Body of pancreas (tissue), 4 donors: ENCODE measurements at regions not wholly inside any gene's neighbourhood (a gene's known extent, or its start where the extent isn't known, plus 50 kb on each side); places are given as distances from the start of the nearest gene placed in this dataset.

Experiments used
- ATAC-seq: fragments of 150-250 bp; one replicate; pipeline ENCODE4 v1.9.1; 2016
- DNase-seq, 4 donors: peaks; one replicate each; pipeline ENCODE4 v3.0.0-alpha.2; 2019
- H3K27ac ChIP-seq, 4 donors: fragments of 200-600 bp; sonication (generic); 1 replicate in 3 of 4; 2 replicates in 1 of 4; pipeline versions ENCODE4 v1.5.1 to v1.6.1; 2016 to 2019; ENCODE audit warnings: mild to moderate bottlenecking in 1 of 4, mixed read lengths in 1 of 4, moderate library complexity in 1 of 4
- H3K27me3 ChIP-seq, 2 donors: fragments of 200-600 bp; sonication (generic); one replicate each; pipeline ENCODE4 v1.6.0; 2016; ENCODE audit warnings: mild to moderate bottlenecking in 1 of 2
- H3K36me3 ChIP-seq, 2 donors: fragments of 200-600 bp; sonication (generic); replicated peaks in 1 of 2; 2 replicates each; pipeline ENCODE4 v1.5.1; 2016; ENCODE audit warnings: low read depth in 2 of 2; ENCODE audit not compliant: insufficient read depth in 1 of 2
- H3K4me1 ChIP-seq: fragments of 200-600 bp; sonication (generic); one replicate; pipeline ENCODE4 v1.6.0; 2016
- H3K4me3 ChIP-seq, 2 donors: fragments of 200-600 bp; sonication (generic); 1 replicate in 1 of 2; 2 replicates in 1 of 2; pipeline ENCODE4 v1.5.1; 2016 to 2019
- H3K9me3 ChIP-seq, 3 donors: fragments of 200-600 bp; sonication (generic); 1 replicate in 2 of 3; 2 replicates in 1 of 3; pipeline ENCODE4 v1.5.1; 2016
- CTCF ChIP-seq, 7 experiments: fragments of 450-650 bp in 4 of 7; fragments of 200-600 bp in 3 of 7; sonication (generic) in 3 of 7; IDR thresholded peaks; one replicate each; pipeline ENCODE4 v1.5.1; 2016 to 2019; ENCODE audit warnings: antibody characterized with exemption in 7 of 7
- POLR2A ChIP-seq, 3 donors: fragments of 450-650 bp; IDR thresholded peaks; one replicate each; pipeline ENCODE4 v1.6.1; 2016; ENCODE audit warnings: antibody characterized with exemption in 3 of 3, mild to moderate bottlenecking in 2 of 3
- WGBS, 2 donors: methylation state at CpG; one replicate each; pipeline ENCODE4 v1.1.5; 2017; 5-methylcytosine and 5-hydroxymethylcytosine counted together
- intact Hi-C: fragments of 100-400 bp; cut with DNase I; formaldehyde crosslinking; loops from one replicate; pipeline ENCODE4 v1.15.1; 2023

- intact Hi-C loops = no loop called here
- Histone ChIP-seq H3K36me3 (no peaks in the 10 kb centered on the region), H3K27ac (peak overlapping the region in 1 of 4 donors; percentile 42), H3K9me3 (no peaks in the 10 kb centered on the region), H3K4me3 (no peak overlapping the region), H3K4me1 (peaks cover 5% of the 10 kb centered on the region), H3K27me3 (no peaks in the 10 kb centered on the region)
- TF ChIP-seq POLR2A (IDR thresholded peaks at IDR 0.05) = no peak
- no peak for TF ChIP-seq CTCF (IDR thresholded peaks at IDR 0.05)
- DNase-seq (peak in 2 of 4 donors; percentile 21 to 70), ATAC-seq (no peak)
- 64 to 68% methylated on average over 9 of the region's 9 CpGs for WGBS, 2 donors
Observed at GRCh38 chr1:182169203-182169602, 107.7 kb upstream of the ZNF648 start.

GRCh38 chr1:182166750-182167149, 105.2 kb upstream of the ZNF648 start:
- H3K36me3 ChIP-seq = no peaks in the 10 kb centered on the region
- H3K4me3 ChIP-seq = no peak overlapping the region
- no peaks in the 10 kb centered on the region for H3K4me1 ChIP-seq
- H3K9me3 ChIP-seq = no peaks in the 10 kb centered on the region
- H3K27ac ChIP-seq = no peak overlapping the region
- intact Hi-C loops = no loop called here
- no peak for TF ChIP-seq POLR2A (IDR thresholded peaks at IDR 0.05)
- TF ChIP-seq CTCF (IDR thresholded peaks at IDR 0.05) = no peak
- ATAC-seq (no peak), DNase-seq (no peak)
- H3K27me3 ChIP-seq = no peaks in the 10 kb centered on the region
- WGBS, 2 donors = 91 to 95% methylated on average over 1 of the region's 1 CpG

- H3K9me3 ChIP-seq = no peaks in the 10 kb centered on the region
- TF ChIP-seq POLR2A (IDR thresholded peaks at IDR 0.05) (no peak), CTCF (IDR thresholded peaks at IDR 0.05) (no peak)
- DNase-seq (no peak), ATAC-seq (no peak)
- no peaks in the 10 kb centered on the region for H3K4me1 ChIP-seq
- H3K27ac ChIP-seq = no peak overlapping the region
- H3K36me3 ChIP-seq = no peaks in the 10 kb centered on the region
- WGBS, 2 donors = 93 to 98% methylated on average over 5 of the region's 5 CpGs
- H3K4me3 ChIP-seq = no peak overlapping the region
- no peaks in the 10 kb centered on the region for H3K27me3 ChIP-seq
- intact Hi-C loops = no loop called here
Observed at GRCh38 chr1:182166321-182166720, 104.8 kb upstream of the ZNF648 start.

- H3K4me3 ChIP-seq = no peak overlapping the region
- peak overlapping the region in 2 of 4 donors; percentile 17 to 42 for H3K27ac ChIP-seq
- DNase-seq = no peak
- peak; percentile 30 for ATAC-seq
- no peak for TF ChIP-seq CTCF (IDR thresholded peaks at IDR 0.05)
- no peak for TF ChIP-seq POLR2A (IDR thresholded peaks at IDR 0.05)
- H3K9me3 ChIP-seq = no peaks in the 10 kb centered on the region
- H3K4me1 ChIP-seq = no peaks in the 10 kb centered on the region
- H3K27me3 ChIP-seq = no peaks in the 10 kb centered on the region
- H3K36me3 ChIP-seq = no peaks in the 10 kb centered on the region
- intact Hi-C loops = no loop called here
- 67 to 80% methylated on average over 2 of the region's 2 CpGs for WGBS, 2 donors
Observed at GRCh38 chr1:182164273-182164672, 102.8 kb upstream of the ZNF648 start.

- no peak overlapping the region for H3K4me3 ChIP-seq
- intact Hi-C loops = no loop called here
- DNase-seq (peak in 2 of 4 donors; percentile 8 to 24), ATAC-seq (peak; percentile 38)
- WGBS, 2 donors = 73 to 85% methylated on average over 5 of the region's 5 CpGs
- H3K27ac ChIP-seq = peak overlapping the region in 2 of 4 donors; percentile 17 to 42
- no peaks in the 10 kb centered on the region for H3K4me1 ChIP-seq
- TF ChIP-seq POLR2A (IDR thresholded peaks at IDR 0.05) (no peak), CTCF (IDR thresholded peaks at IDR 0.05) (no peak)
- no peaks in the 10 kb centered on the region for H3K36me3 ChIP-seq
- H3K9me3 ChIP-seq = no peaks in the 10 kb centered on the region
- no peaks in the 10 kb centered on the region for H3K27me3 ChIP-seq
Observed at GRCh38 chr1:182163821-182164223, 102.3 kb upstream of the ZNF648 start.
